CD8-positive, alpha-beta memory T cell (primary cell): ENCODE measurements at regions not wholly inside any gene's neighbourhood (a gene's known extent, or its start where the extent isn't known, plus 50 kb on each side); places are given as distances from the start of the nearest gene placed in this dataset.
A peak's percentile ranks its signal among the peaks of the same experiment; 100 is the strongest.

Experiments used
- CTCF ChIA-PET: fragments of 350-600 bp; sonication (Branson Sonifier 250); formaldehyde crosslinking; loops from one replicate; lab custom pipeline; 2021; ENCODE audit warnings: antibody characterized with exemption; lab: Charles Lee
- POLR2A ChIA-PET: fragments of 350-600 bp; sonication (Branson Sonifier 250); formaldehyde crosslinking; loops from one replicate; lab custom pipeline; 2021; ENCODE audit warnings: antibody characterized with exemption; lab: Charles Lee
- DNase-seq, 5 donors: peaks; one replicate each; pipeline versions ENCODE4 v3.0.0 to v3.0.0-alpha.2; 2020 to 2022; ENCODE audit warnings: mixed read lengths in 1 of 5
- H3K27ac ChIP-seq: one replicate; pipeline ENCODE4 v1.7.0; 2013; ENCODE audit warnings: low read depth, mild to moderate bottlenecking, low read length, moderate library complexity
- H3K27me3 ChIP-seq: 2 replicates; pipeline ENCODE4 v1.7.0; 2013; ENCODE audit warnings: low read length, mild to moderate bottlenecking; ENCODE audit not compliant: insufficient read depth, poor library complexity, severe bottlenecking
- H3K36me3 ChIP-seq: 2 replicates; pipeline ENCODE4 v1.7.0; 2013; ENCODE audit warnings: mild to moderate bottlenecking, low read length, moderate library complexity; ENCODE audit not compliant: insufficient read depth
- H3K4me1 ChIP-seq: 2 replicates; pipeline ENCODE4 v1.7.0; 2013; ENCODE audit warnings: mild to moderate bottlenecking, low read length, moderate library complexity; ENCODE audit not compliant: insufficient read depth
- H3K4me3 ChIP-seq: 2 replicates; pipeline ENCODE4 v1.7.0; 2013; ENCODE audit warnings: mild to moderate bottlenecking, low read length
- H3K9me3 ChIP-seq: 2 replicates; pipeline ENCODE4 v1.7.0; 2013; ENCODE audit warnings: mild to moderate bottlenecking, low read length
- H3K27ac Mint-ChIP-seq, 8 donors: one replicate each; pipeline ENCODE4 v1.8.0; 2020 to 2021; ENCODE audit warnings: mixed read lengths in 8 of 8, mild to moderate bottlenecking in 6 of 8, inconsistent platforms in 3 of 8, moderate library complexity in 3 of 8
- H3K27me3 Mint-ChIP-seq, 2 donors: one replicate each; pipeline ENCODE4 v1.8.0; 2020 to 2021; ENCODE audit warnings: mixed read lengths in 2 of 2, mild to moderate bottlenecking in 1 of 2, moderate library complexity in 1 of 2
- H3K36me3 Mint-ChIP-seq, 3 donors: one replicate each; pipeline ENCODE4 v1.8.0; 2020 to 2021; ENCODE audit warnings: mixed read lengths in 3 of 3, inconsistent platforms in 1 of 3, mild to moderate bottlenecking in 1 of 3
- H3K4me1 Mint-ChIP-seq, 3 donors: one replicate each; pipeline ENCODE4 v1.8.0; 2020 to 2021; ENCODE audit warnings: mixed read lengths in 3 of 3, inconsistent platforms in 1 of 3, mild to moderate bottlenecking in 1 of 3
- H3K4me3 Mint-ChIP-seq, 7 donors: one replicate each; pipeline ENCODE4 v1.8.0; 2020 to 2021; ENCODE audit warnings: mixed read lengths in 7 of 7, mild to moderate bottlenecking in 6 of 7, moderate library complexity in 4 of 7, inconsistent platforms in 2 of 7
- H3K9me3 Mint-ChIP-seq, 5 donors: one replicate each; pipeline ENCODE4 v1.8.0; 2020 to 2022; ENCODE audit warnings: mixed read lengths in 5 of 5, mild to moderate bottlenecking in 3 of 5, moderate library complexity in 2 of 5, inconsistent platforms in 1 of 5

DNA sequence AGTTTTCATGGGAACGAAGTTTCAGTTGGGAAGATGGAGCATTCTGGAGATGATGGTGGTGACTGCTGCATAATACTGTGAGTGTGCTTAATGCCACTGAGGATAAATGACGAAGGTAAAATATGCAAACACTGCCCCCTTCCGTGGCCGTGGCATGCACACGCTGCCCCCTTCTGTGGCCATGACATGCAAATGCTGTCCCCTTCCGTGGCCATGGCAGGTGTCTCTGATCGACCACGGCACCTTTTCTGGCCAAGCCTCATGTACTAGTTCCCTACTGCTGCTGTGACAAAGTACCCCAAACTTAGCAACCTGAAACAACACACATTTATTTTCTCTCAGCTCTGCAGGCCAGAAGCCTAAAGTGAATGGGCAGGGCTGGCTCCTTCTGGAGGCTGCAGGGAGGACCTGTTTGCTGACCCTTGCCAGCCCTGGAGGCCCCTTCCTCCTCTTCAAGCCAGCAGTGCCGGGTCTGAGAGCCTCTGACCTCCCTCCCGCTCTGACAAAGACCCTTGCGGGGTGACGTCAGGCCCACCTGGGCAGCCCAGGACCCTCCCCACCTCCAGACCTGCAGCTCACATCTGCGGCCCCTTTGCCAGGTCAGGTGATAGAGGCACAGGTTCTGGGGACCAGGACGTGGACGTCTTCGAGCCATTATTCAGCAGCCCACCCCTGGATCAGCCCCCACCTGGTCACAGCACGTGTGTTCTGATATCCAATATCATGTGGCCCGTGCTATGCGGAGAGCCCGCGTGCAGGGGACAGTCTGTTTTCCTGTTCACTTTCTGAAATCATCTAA is 82.0 kb downstream of the MICALL2 start:
- Histone ChIP-seq H3K36me3 (no peaks in the 10 kb centered on the region), H3K27me3 (peaks cover 9% of the 10 kb centered on the region), H3K4me3 (no peak overlapping the region), H3K27ac (no peak overlapping the region), H3K4me1 (no peaks in the 10 kb centered on the region), H3K9me3 (no peaks in the 10 kb centered on the region)
- Mint-ChIP-seq H3K36me3 (no peaks in the 10 kb centered on the region), H3K4me1 (no peaks in the 10 kb centered on the region), H3K4me3 (no peak overlapping the region), H3K9me3 (no peaks in the 10 kb centered on the region), H3K27ac (peak overlapping the region in 1 of 8 donors; percentile 85), H3K27me3 (peaks cover 18 to 29% of the 10 kb centered on the region in 2 donors)
- CTCF ChIA-PET = no interaction called here
- no peak for DNase-seq
- POLR2A ChIA-PET = no interaction called here

DNA sequence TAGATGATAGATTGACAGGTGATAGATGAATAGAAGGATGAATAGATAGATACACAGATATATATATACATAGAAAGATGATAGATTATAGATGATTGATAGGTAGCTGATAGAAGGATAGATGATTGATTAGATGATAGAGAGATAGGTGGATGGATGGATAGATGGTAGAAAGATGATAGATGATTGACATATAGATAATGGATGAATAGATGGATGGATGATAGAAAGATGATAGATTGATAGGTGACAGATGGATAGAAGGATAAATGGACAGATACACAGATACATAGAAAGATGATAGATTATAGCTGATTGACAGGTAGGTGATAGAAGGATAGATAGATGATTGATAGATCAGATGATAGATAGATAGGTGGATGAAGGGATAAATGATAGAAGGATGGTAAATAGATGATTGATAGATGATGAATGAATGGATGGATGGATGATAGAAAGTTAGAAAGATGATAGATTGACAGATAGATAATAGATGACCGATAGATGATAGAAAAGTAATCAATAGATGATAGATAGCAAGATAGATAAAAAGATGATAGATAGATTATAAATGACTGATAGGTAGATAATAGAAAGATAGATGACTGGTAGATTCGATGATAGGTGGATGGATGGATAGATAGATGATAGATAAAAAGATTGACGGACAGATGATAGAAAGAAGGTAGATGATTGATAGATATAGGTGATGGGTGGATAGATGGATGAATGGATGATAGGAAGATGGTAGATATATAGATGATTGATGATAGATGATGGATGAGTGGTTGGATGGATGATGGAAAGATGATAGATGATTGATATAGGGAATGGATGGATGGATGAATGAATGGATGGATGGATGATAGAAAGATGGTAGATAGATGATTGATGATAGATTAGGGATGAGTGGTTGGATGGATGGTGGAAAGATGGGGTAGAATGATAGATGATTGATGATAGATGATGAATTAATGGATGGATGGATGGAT is 80.4 kb downstream of the MICALL2 start:
- no peak overlapping the region for H3K27ac ChIP-seq
- H3K4me3 ChIP-seq = no peak overlapping the region
- H3K27me3 Mint-ChIP-seq = peaks cover 15 to 17% of the 10 kb centered on the region in 2 donors
- no peak for DNase-seq
- CTCF ChIA-PET = interaction anchor here (0.6 kb wide), 1 partner anchor 968 kb away, joined by 3 read pairs; no protein-coding TSS in a partner anchor
- no peak overlapping the region for H3K4me3 Mint-ChIP-seq
- no peaks in the 10 kb centered on the region for H3K4me1 Mint-ChIP-seq
- H3K27ac Mint-ChIP-seq = no peak overlapping the region
- no peaks in the 10 kb centered on the region for H3K9me3 Mint-ChIP-seq
- no peaks in the 10 kb centered on the region for H3K36me3 ChIP-seq
- POLR2A ChIA-PET = no interaction called here
- H3K36me3 Mint-ChIP-seq = no peaks in the 10 kb centered on the region
- no peaks in the 10 kb centered on the region for H3K9me3 ChIP-seq
- peaks cover 5% of the 10 kb centered on the region for H3K27me3 ChIP-seq
- no peaks in the 10 kb centered on the region for H3K4me1 ChIP-seq

DNA sequence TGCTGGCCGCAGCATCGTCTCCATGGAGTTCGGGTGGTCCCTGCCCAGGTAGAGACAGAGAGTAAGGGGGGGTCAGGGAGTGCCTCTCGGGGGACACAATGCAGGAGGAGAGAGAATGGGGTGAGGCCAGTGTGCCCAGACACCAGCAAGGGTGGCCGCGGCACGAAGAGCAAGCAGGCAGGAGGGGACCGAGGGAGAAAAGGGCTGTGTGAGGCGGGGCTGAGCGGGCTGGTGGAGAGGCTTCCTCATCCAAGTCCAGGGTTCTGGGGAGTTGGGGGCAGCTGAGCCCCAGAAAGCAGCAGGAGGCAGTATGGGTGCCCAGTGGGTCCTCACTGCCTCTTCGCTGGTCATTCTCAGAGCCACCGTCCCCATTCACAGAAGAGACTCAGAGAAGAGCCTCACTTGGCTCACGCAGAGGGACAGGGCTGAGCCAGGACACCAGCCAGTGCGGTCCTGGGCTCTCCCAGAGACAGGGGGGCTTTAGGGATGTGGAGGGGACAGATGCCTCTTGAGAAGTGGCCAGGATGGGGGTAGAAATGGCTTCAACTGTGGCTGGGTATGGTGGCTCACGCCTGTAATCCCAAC is 78.9 kb downstream of the MICALL2 start:
- H3K27me3 ChIP-seq = peaks cover 5% of the 10 kb centered on the region
- POLR2A ChIA-PET = no interaction called here
- H3K9me3 Mint-ChIP-seq = peaks cover 0 to 3% (median 0%) of the 10 kb centered on the region in 5 donors
- no peaks in the 10 kb centered on the region for H3K4me1 ChIP-seq
- no peaks in the 10 kb centered on the region for H3K4me1 Mint-ChIP-seq
- peaks cover 0 to 1% (median 0%) of the 10 kb centered on the region in 3 donors for H3K36me3 Mint-ChIP-seq
- no peaks in the 10 kb centered on the region for H3K36me3 ChIP-seq
- no peak overlapping the region for H3K27ac ChIP-seq
- CTCF ChIA-PET = no interaction called here
- no peaks in the 10 kb centered on the region for H3K9me3 ChIP-seq
- H3K4me3 Mint-ChIP-seq = no peak overlapping the region
- peaks cover 15 to 22% of the 10 kb centered on the region in 2 donors for H3K27me3 Mint-ChIP-seq
- H3K4me3 ChIP-seq = no peak overlapping the region
- H3K27ac Mint-ChIP-seq = no peak overlapping the region
- DNase-seq = no peak

DNA sequence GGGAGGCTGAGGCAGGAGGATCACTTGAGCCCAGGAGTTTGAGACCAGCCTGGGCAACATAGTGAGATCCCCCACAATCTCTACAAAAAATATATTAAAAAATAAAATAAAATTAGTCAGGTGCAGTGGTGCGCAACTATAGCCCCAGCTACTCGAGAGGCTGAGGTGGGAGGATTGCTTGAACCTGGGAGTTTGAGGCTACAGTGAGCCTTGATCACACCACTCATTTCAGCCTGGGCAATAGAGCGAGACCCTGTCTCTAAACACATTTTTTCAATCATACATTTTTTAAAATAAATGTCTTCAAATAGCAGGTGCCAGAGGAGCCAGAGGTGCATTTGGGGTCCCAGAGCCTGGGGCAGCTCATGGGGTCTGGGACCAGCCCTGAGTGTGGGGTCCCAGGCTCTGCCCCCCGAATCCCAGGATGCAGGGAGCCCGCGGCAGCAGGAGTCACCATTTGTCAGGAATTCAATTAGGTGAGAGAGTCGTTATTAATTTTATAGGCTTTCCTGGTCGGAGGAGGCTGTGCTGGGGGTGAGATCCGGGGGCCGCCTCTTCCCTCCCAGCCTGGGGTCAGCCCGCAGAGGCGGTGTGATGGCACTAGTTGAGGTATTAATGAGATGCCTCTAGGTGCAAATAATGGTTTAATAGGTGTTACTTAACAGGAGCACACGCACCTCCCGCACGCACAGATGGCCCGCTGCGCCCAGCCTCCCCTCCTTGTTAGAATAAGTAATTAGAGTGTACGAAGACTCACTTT is 78.3 kb downstream of the MICALL2 start:
- peaks cover 0 to 3% (median 0%) of the 10 kb centered on the region in 5 donors for H3K9me3 Mint-ChIP-seq
- Histone ChIP-seq H3K9me3 (no peaks in the 10 kb centered on the region), H3K27ac (no peak overlapping the region), H3K36me3 (no peaks in the 10 kb centered on the region), H3K4me3 (no peak overlapping the region), H3K4me1 (no peaks in the 10 kb centered on the region), H3K27me3 (peaks cover 5% of the 10 kb centered on the region)
- DNase-seq = peak in 1 of 5 donors; percentile 19
- peaks cover 0 to 1% (median 0%) of the 10 kb centered on the region in 3 donors for H3K36me3 Mint-ChIP-seq
- H3K27ac Mint-ChIP-seq = no peak overlapping the region
- POLR2A ChIA-PET = no interaction called here
- peaks cover 12 to 21% of the 10 kb centered on the region in 2 donors for H3K27me3 Mint-ChIP-seq
- CTCF ChIA-PET = no interaction called here
- no peak overlapping the region for H3K4me3 Mint-ChIP-seq
- H3K4me1 Mint-ChIP-seq = no peaks in the 10 kb centered on the region

DNA sequence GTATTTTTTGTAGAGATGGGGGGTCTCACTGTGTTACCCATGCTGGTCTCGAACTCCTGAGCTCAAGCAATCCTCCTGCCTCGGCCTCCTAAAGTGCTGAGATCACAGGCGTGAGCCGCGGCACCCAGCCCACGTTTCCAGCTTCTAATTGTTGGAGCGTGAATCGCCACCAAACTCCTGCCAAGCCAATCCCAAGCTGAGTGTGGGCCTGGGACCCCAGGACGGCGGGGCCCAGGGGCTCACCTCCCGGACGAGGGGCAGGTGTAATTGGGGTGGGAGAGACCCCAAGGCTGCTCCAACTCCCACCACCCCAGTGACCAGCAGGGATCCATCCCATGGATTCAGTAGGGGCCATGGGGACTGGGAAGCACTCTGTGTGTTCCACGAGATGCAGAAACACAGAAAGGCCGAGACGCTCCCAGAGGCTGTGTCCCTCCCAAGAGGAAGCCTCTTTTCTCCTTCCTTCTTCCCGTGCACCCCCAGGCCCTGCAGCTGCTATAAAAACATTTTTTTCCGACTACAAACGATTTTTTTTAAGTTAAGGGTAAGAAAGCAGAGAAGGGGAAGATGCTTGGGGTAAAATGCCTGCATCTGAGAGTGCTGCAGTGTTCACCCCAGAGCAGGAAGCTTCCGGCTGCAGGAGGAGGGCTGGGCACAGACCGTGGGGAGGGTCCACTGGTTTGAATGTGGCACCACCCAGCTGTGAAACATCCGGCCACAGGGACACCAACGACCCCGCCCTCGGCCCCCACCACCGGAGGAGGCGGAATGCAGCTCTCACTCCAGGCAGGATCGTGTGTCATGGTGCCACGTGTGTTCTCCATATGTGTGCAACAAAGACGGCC is 76.5 kb downstream of the MICALL2 start:
- Mint-ChIP-seq H3K4me3 (no peak overlapping the region), H3K27ac (no peak overlapping the region), H3K9me3 (peaks cover 0 to 3% (median 0%) of the 10 kb centered on the region in 5 donors), H3K36me3 (peaks cover 0 to 1% (median 0%) of the 10 kb centered on the region in 3 donors), H3K4me1 (no peaks in the 10 kb centered on the region), H3K27me3 (peaks cover 9 to 14% of the 10 kb centered on the region in 2 donors)
- H3K4me3 ChIP-seq = no peak overlapping the region
- H3K9me3 ChIP-seq = no peaks in the 10 kb centered on the region
- H3K36me3 ChIP-seq = no peaks in the 10 kb centered on the region
- no peak overlapping the region for H3K27ac ChIP-seq
- no peak for DNase-seq
- CTCF ChIA-PET = no interaction called here
- peaks cover 5% of the 10 kb centered on the region for H3K27me3 ChIP-seq
- POLR2A ChIA-PET = no interaction called here
- no peaks in the 10 kb centered on the region for H3K4me1 ChIP-seq

DNA sequence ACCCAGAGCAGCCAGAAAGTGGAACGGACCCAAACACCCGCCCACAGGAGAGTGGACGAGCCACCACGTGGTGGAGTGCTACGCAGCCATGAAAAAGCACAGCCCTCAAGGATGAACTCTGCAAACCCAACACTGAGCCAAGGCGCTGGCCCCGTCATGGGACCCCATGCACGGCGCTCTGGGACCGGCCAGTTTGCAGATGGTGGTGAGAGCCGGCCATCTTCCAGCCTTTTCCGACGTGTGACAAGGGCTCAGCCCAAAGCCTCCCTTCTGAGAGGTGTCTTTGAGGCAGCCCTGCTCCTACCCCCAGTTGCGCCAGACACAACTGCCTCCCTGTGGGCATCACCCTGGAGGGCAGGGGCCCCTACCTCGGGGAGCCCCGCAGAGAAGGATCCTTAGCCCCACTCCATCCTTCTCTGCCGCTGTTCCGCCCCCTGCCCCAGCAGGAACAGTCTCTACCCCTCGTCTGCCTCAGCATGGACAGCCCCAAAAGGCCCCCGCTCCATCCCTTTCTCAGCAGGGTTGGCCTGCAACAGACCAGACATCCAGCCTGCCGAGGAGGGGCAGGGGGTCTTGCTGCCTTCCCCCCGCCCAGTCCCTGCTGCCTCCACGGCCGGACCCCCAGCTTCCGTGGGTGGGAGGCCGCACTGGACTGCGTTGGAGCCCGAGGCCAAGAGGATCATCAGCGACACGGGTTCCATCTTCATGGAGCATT is 75.7 kb downstream of the MICALL2 start:
- Histone ChIP-seq H3K27me3 (peaks cover 5% of the 10 kb centered on the region), H3K36me3 (no peaks in the 10 kb centered on the region), H3K4me3 (no peak overlapping the region), H3K9me3 (no peaks in the 10 kb centered on the region), H3K4me1 (no peaks in the 10 kb centered on the region), H3K27ac (no peak overlapping the region)
- H3K27ac Mint-ChIP-seq = no peak overlapping the region
- H3K9me3 Mint-ChIP-seq = peaks cover 0 to 3% (median 0%) of the 10 kb centered on the region in 5 donors
- no peak for DNase-seq
- POLR2A ChIA-PET = no interaction called here
- H3K36me3 Mint-ChIP-seq = peaks cover 0 to 1% (median 0%) of the 10 kb centered on the region in 3 donors
- H3K27me3 Mint-ChIP-seq = peaks cover 13 to 16% of the 10 kb centered on the region in 2 donors
- H3K4me3 Mint-ChIP-seq = no peak overlapping the region
- CTCF ChIA-PET = no interaction called here
- no peaks in the 10 kb centered on the region for H3K4me1 Mint-ChIP-seq
